Stimulated activated CD4-positive, alpha-beta T cell treated with anti-CD3 and anti-CD28 coated beads, Interleukin-15, amount 100 ng/mL, for 24 hours (primary cell): ENCODE measurements at regions not wholly inside any gene's neighbourhood (a gene's known extent, or its start where the extent isn't known, plus 50 kb on each side); places are given as distances from the start of the nearest gene placed in this dataset.

Experiments used
- DNase-seq: peaks from one replicate; pipeline ENCODE4 v3.0.0-alpha.2; 2020

DNA sequence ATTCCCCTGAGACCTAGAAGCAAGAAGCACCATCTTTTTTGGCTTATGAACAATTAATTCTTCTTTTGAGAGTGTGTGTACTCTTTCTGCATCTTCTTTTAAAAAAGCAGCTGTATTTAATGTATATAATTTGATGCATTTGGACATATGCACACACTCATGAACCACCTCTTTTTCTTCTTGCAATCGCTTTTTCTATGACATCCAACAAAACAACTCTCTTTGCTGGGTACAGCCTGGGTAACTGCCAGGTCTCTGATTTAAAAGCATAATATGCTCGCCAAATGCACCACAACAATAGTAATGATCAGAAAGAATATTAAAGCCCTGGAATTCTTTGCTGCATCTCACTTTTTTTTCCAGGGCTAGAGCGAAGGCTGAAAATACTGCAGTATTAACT, 97.3 kb downstream of the HAPSTR1 start:
- no peak for DNase-seq

DNA sequence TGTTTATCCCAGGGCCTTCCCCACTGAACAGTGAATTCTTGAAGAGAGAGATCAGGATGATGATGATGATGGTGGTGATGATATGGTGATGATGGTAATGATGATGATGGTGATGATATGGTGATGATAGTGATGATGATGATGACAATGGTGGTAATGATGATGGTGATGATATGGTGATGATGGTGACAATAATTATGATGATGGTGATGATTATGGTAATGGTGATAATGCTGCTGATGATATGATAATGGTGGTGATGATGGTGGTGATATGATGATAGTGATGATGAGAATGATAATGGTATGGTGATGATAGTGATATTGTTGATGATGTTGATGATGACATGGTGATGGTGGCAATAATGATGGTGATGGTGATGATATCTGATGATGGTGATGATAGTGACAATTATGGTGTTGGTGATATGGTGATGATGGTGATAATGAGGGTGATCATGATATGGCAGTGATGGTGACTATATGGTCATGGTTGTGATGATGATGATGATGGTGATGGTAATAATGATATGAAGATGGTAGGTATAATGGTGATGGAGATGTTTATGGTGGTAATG, 99.9 kb downstream of the HAPSTR1 start:
- DNase-seq: no peak

DNA sequence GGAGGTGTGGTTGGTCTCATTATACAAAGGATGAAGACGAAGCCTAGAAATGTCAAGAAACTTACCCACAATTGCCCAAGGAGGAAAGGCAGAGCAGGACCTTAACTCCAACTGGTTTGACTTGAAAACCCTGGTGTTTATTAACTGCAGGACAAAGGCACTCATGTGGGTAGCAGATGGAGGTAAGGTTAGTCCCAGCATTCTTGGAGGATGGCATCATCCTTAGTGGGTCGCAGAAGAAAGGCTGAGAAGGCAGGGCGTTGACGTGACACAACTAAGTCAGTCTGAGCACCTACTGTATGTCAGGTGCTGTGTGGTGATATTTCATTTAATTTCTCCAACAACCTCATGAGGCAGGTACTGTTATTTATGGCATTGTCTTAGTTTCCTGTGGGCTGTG, 101.3 kb downstream of the HAPSTR1 start:
- DNase-seq: no peak

DNA sequence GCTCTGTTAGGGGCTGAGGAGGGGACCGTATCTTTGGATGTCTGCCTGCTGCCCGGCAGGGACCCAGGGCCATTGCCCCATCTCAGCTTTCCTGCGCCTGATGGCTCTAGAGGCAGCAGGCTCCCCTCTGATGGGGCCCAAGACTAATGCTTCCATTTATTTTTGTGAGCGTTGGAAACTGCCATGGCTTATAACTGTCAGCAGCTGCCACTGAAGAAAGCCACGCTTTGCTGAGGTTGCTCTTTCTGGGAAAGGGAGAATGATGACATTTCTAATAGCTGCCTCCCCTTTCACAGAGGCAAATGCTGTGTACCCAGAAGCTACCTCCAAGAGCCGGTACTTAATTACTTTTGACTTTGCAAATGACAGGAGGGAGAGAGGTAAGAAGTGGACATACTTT, 103.8 kb downstream of the HAPSTR1 start:
- DNase-seq: no peak

DNA sequence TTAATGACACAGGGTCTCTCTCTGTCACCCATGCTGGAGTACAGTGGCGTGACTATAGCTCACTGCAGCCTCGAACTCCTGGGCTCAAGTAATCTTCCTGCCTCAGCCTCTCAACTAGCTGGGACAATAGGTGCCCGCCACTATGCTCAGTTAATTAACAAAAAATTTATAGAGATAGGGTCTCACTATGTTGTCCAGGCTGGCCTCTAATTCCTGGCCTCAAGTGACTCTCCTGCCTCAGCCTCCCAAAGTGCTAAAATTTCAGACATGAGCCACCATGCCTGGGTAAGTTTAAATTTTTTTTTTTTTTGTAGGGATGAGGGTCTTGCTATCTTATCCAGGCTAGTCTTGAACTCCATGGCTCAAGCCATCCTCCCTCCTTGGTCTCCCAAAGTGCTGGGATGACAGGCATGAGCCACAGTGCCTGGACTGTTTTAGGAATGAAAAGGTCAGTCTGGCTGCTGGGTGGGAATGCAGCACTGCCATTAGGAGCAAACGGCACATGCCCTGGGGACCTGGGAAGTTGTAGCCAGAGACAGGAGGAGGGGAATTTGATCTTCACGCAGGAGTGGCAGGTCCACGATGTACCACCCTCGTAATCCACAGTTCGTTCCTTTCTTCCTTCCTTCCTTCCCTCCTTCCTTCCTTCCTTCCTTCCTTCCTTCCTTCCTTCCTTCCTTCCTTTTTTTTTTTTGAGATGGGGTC, 106.7 kb downstream of the HAPSTR1 start:
- no peak for DNase-seq

- no peak for DNase-seq
These were observed 107.9 kb downstream of the HAPSTR1 start for GRCh38 chr16:9199311-9199710.

- DNase-seq: no peak
These were observed 108.3 kb downstream of the HAPSTR1 start for GRCh38 chr16:9199751-9200150.

DNA sequence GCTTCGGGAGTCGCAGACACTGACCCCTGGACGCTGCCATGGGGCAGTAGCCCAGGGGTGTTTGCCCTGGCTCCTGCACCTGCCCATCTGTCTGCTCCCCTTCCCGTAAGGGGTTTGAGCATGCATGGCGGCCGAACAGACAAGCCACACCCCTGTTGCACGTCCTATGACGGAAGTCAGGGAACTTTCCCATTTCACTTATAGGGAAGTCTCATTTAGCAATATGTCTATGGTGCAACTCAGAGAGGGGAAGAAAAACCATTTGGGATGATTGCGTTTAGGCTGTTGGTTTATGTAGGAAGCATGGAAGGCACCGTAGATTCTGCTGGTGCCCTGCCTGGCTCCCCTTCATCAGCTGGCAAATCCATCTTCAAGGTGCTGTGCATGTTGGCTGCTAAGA, 112.5 kb downstream of the HAPSTR1 start:
- DNase-seq: no peak

- DNase-seq: no peak
These were observed 114.2 kb downstream of the HAPSTR1 start for GRCh38 chr16:9205661-9206060.

GRCh38 chr16:9206156-9206555, 114.7 kb downstream of the HAPSTR1 start:
- DNase-seq: no peak

GRCh38 chr16:9212621-9213020, 121.2 kb downstream of the HAPSTR1 start:
- no peak for DNase-seq

DNA sequence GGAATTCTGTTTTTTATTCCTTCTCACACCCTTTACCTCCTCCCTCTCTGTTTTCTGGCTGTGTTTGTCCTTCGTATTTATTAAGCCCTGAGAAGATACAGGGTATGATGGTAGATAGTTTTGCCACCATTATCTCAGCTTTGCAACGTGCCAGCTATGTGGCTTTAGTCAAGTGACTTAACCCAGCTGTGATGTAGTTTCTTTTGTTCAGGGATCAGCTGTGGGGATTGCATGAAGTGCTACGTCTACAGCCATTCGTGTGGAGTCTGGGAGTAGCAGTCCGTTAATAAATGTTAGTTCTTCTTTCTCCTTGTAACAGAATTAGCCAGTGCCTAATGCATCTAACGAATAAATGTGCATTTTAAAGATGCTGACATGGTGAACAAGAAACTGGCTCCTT, 128.4 kb downstream of the HAPSTR1 start:
- DNase-seq: no peak

GRCh38 chr16:9225527-9226316, 134.3 kb downstream of the HAPSTR1 start:
- DNase-seq: peak; percentile 3

DNA sequence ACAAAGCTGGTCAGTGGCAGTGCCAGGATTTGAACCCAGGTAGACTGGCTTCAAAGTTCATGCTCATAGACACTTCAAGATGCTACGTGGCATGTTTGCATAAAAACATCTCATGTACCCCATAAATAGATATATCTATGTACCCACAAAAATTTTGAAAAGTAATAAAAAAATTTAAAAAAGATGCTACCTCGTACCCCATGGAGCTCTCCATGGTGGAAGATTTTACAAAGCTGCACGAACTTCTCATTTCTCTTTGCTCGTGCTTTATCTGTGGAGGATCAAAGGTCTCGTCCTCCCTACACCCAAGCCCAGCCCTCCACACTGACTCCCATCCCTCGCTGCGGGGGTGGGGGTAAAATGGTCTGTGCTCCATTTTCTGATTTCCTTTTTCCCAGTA, 135.5 kb downstream of the HAPSTR1 start:
- no peak for DNase-seq

GRCh38 chr16:9231039-9231438, 139.6 kb downstream of the HAPSTR1 start:
- DNase-seq: no peak

DNA sequence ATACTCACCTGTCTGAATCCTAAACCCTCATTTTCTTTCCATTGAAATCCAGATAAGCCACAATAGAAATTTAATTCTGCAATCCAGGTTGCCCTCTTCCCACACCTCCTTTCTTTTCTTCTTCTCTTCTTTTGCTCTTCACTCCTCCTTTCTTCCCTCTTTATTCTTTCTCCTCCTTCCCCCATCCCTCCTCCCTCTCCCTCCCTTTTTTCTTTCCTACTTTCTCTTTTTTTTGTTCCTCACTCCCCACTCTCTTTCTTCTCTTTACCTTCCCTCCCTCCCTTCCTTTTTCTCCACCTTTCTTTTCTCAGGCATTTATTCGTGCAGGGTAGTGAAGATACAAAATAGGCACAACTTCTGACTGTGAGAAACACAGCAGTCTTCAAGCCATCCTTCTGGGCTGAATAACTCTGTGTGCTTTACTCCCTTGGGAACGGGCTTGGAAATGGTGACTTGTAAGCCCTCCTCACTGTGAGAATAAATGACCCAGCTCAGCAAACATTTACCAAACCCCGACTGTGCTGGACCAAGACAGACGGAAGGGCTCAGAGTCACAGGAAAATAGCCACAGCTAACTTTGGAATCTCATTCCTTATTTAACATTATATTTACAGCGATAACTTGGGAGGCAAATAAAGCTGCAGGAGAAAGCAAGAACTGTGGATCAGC, 140.8 kb downstream of the HAPSTR1 start:
- no peak for DNase-seq

DNA sequence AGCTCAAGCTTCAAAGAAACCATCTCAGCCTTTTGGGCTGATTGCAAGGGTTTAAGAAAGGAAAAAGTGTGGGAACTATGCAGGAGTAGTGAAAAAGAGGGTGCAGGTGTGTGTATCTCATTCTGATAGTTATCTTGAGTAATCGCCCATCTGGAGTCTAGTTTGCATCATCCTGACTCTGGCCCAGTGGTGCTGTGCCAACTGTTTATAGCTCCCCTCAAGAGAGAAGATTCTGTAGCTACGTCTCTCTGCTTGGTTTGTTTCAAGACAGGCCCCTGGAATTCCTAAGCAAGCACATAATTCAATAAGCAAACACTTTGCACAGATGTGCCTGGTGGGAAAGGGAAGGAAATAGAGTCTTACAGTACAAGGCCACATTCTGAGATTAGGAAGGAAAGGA, 144.4 kb downstream of the HAPSTR1 start:
- no peak for DNase-seq

- DNase-seq: no peak
These were observed 144.9 kb downstream of the HAPSTR1 start for GRCh38 chr16:9236319-9236718.

- no peak for DNase-seq
These were observed 146.9 kb downstream of the HAPSTR1 start for GRCh38 chr16:9238346-9238745.

- DNase-seq: no peak
These were observed 149.7 kb downstream of the HAPSTR1 start for GRCh38 chr16:9241177-9241576.

GRCh38 chr16:9248162-9248561, 156.7 kb downstream of the HAPSTR1 start:
- DNase-seq: no peak

- no peak for DNase-seq
These were observed 158.1 kb downstream of the HAPSTR1 start for GRCh38 chr16:9249534-9249933.

GRCh38 chr16:9251026-9251425, 159.6 kb downstream of the HAPSTR1 start:
- DNase-seq: no peak

GRCh38 chr16:9254863-9255262, 163.4 kb downstream of the HAPSTR1 start:
- no peak for DNase-seq
